ENCODE measurements at regions not wholly inside any gene's neighbourhood (a gene's known extent, or its start where the extent isn't known, plus 50 kb on each side); places are given as distances from the start of the nearest gene placed in this dataset.

DNA sequence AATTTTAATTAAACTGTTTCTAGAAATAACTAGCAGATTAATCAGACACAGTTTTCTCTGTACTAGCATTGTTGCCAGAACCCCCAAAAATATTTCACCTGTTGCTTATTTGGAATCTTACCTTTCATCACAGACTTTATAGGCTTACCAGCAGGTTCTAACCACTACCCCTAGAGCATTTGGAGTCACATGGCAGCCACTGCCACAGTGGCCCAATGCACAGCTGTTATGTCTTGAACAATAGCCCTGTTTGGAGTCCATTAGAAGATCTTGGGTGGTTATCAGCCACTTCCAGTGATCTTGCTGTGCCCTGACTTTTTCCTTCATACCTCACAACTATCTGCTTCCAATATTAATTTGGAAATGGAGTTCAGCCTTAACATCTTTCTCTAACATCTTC, 186.2 kb upstream of the TANK start:
- TF ChIP-seq, protein P1, sequence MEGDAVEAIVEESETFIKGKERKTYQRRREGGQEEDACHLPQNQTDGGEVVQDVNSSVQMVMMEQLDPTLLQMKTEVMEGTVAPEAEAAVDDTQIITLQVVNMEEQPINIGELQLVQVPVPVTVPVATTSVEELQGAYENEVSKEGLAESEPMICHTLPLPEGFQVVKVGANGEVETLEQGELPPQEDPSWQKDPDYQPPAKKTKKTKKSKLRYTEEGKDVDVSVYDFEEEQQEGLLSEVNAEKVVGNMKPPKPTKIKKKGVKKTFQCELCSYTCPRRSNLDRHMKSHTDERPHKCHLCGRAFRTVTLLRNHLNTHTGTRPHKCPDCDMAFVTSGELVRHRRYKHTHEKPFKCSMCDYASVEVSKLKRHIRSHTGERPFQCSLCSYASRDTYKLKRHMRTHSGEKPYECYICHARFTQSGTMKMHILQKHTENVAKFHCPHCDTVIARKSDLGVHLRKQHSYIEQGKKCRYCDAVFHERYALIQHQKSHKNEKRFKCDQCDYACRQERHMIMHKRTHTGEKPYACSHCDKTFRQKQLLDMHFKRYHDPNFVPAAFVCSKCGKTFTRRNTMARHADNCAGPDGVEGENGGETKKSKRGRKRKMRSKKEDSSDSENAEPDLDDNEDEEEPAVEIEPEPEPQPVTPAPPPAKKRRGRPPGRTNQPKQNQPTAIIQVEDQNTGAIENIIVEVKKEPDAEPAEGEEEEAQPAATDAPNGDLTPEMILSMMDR (IDR thresholded peaks at IDR 0.05; ENCODE audit: insufficient read depth, low read length, severe bottlenecking): no peak
- H3K27me3 ChIP-seq (ENCODE audit: control insufficient read depth, insufficient read depth, low read length): no peaks in the 10 kb centered on the region
- no peak overlapping the region for H3K4me3 ChIP-seq (ENCODE audit: low read depth, low read length)
- no peak for DNase-seq (ENCODE audit: low read depth)
- no peak for FAIRE-seq
- no peaks in the 10 kb centered on the region for H3K36me3 ChIP-seq (ENCODE audit: control insufficient read depth, insufficient read depth, low read length)

DNA sequence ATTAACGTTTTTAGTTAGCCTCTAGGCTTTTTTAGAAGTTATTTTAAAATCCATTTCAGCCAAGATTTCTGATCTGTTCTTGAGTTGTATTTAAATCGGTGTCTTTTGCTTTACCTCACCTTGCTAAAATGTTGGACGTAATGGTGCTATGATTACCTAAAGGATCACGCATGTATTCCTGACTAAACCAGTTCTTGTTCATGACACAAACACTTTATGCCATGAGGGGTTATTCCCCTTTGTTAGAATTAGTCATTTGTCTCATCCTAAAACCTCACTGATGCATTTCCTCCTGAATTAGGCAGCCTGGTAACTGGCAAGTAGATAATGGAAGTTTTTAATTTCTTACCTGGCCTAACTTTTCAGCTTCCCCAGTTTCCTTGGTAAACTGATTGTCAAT, 185.4 kb upstream of the TANK start:
- peak; percentile 83 for FAIRE-seq
- TF ChIP-seq, protein P1 (IDR thresholded peaks at IDR 0.05; ENCODE audit: insufficient read depth, low read length, severe bottlenecking): no peak
- Histone ChIP-seq H3K27me3 (ENCODE audit: control insufficient read depth, insufficient read depth, low read length) (no peaks in the 10 kb centered on the region), H3K4me3 (ENCODE audit: low read depth, low read length) (no peak overlapping the region), H3K36me3 (ENCODE audit: control insufficient read depth, insufficient read depth, low read length) (no peaks in the 10 kb centered on the region)
- peak; percentile 90 for DNase-seq (ENCODE audit: low read depth)

DNA sequence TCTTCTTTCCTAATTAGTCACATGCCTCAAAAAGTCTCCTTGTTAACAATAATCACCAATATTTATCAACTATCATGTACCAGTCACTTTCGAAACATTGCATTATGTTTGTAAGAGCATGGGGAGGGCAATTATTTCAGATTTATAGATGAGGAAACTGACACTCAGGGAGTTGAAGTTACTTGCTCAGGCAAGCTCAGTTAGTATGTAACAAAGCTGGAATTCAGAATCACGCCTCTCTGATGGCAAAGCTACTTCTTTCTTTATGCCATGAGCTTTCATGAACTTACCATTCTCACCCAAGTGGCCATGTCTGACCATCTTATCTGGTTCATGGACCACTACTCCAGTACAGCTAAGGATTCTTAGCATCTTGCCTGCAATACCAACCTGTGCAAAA, 183.4 kb upstream of the TANK start:
- TF ChIP-seq, protein P1 (IDR thresholded peaks at IDR 0.05; ENCODE audit: insufficient read depth, low read length, severe bottlenecking): no peak
- peak; percentile 34 for DNase-seq (ENCODE audit: low read depth)
- H3K27me3 ChIP-seq (ENCODE audit: control insufficient read depth, insufficient read depth, low read length): no peaks in the 10 kb centered on the region
- FAIRE-seq: no peak
- no peaks in the 10 kb centered on the region for H3K36me3 ChIP-seq (ENCODE audit: control insufficient read depth, insufficient read depth, low read length)
- no peak overlapping the region for H3K4me3 ChIP-seq (ENCODE audit: low read depth, low read length)

DNA sequence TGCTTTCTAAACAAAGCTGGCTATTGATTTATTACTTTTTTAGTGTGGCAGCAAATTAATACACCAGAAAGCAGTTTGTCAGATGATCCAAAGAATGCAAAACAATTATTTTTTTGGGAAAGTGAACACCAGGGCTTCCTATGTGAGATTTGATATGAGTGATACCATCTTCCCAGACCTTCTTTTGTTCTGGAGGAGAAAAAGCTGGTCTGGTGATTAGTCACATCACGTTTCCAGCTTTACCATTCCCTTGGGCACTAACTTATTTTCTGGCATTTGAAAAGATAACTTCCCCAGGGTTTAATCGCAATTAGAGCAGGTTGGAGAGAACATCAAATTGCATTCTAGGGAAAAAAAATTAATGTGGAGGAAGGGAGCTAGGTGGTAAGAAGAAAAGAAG, 182.9 kb upstream of the TANK start:
- no peak overlapping the region for H3K4me3 ChIP-seq (ENCODE audit: low read depth, low read length)
- no peaks in the 10 kb centered on the region for H3K27me3 ChIP-seq (ENCODE audit: control insufficient read depth, insufficient read depth, low read length)
- DNase-seq (ENCODE audit: low read depth) (peak; percentile 40), FAIRE-seq (no peak)
- TF ChIP-seq, protein P1 (IDR thresholded peaks at IDR 0.05; ENCODE audit: insufficient read depth, low read length, severe bottlenecking): no peak
- no peaks in the 10 kb centered on the region for H3K36me3 ChIP-seq (ENCODE audit: control insufficient read depth, insufficient read depth, low read length)

DNA sequence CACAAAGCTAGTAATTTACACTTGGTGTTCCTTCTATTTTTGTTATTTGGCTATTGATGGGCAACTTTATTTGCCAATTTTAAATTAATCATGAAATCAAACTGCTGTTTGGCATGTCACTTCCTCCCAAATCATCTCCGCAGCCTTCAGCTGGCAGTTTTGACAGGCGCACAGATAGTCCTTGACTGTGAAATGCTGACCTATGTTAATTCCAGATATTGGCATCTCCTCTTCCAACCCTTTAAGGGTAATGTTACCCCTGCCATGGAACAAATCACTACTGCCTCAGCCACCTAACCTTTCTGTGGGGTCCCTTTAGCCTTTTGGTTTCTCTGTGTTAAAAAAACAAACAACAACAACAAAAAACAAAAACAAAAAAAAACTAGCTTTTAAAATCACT, 182.4 kb upstream of the TANK start:
- no peaks in the 10 kb centered on the region for H3K27me3 ChIP-seq (ENCODE audit: control insufficient read depth, insufficient read depth, low read length)
- H3K4me3 ChIP-seq (ENCODE audit: low read depth, low read length): no peak overlapping the region
- TF ChIP-seq, protein P1 (IDR thresholded peaks at IDR 0.05; ENCODE audit: insufficient read depth, low read length, severe bottlenecking): no peak
- DNase-seq (ENCODE audit: low read depth): no peak
- no peaks in the 10 kb centered on the region for H3K36me3 ChIP-seq (ENCODE audit: control insufficient read depth, insufficient read depth, low read length)
- no peak for FAIRE-seq

DNA sequence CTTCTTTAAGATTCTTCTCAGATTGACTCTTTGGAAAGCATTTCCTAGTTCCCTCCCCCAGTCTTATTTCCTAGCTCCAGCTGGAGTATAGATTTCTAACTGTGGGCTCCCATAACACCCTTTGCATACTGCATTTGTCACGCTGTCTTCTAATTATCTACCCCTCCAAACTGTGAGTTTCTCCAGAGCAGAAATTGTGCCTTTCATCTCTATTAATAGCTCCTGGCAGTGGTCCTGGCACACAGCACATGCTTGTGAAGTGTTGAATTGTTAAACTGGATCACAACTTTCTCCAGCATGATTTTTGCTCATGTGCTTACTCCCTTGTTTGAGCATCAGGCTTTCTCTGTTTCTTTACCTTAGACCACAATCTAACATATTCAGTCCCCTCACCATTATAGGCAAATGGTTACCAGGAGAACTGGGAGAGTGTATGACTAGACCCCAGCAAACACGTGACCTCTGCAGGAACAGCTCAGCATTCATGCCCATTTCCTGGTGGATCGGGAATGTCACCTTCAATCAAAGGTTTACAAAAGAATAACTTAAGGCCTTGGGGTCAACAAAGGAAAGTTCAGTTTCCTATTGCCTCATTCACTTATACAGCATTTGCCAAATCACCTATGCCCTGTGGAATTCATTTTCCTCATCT, 175.7 kb upstream of the TANK start:
- H3K27me3 ChIP-seq (ENCODE audit: control insufficient read depth, insufficient read depth, low read length): no peaks in the 10 kb centered on the region
- H3K36me3 ChIP-seq (ENCODE audit: control insufficient read depth, insufficient read depth, low read length): no peaks in the 10 kb centered on the region
- DNase-seq (ENCODE audit: low read depth): no peak
- TF ChIP-seq, protein P1 (IDR thresholded peaks at IDR 0.05; ENCODE audit: insufficient read depth, low read length, severe bottlenecking): no peak
- no peak for FAIRE-seq
- no peak overlapping the region for H3K4me3 ChIP-seq (ENCODE audit: low read depth, low read length)

Data from bronchial epithelial cell (primary cell).